ENCODE measurements at regions not wholly inside any gene's neighbourhood (a gene's known extent, or its start where the extent isn't known, plus 50 kb on each side); places are given as distances from the start of the nearest gene placed in this dataset.

DNA sequence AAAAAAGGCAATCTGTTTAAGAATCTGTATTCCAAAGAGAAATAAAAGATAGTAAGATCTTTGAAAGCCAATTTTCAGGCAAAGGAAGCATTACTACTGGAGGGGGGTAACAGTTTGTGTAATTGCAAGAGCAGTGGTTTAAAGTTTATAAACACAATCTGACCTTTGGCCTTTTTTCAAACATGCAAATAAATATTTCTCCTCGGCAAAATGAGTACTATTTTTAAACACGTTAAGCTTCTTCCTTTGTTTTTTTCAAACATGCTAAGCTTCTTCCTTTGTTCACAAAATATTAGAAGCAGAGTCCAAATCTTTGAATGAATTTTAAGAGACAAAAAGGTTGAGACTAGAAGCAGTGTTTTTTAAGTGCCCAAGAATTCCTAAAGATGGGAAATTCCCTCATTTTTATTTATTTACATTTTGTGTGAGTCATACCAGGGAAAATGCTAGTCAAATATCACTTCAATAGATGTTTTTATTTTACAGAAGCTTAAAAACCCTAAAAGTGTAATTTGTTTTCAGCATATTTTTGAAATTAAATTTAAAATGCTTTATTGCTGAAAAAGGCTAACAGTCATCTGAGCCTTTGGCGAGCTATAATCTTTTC, 229.3 kb downstream of the GPR37 start:
- no peaks in the 10 kb centered on the region for H3K36me3 ChIP-seq (replicated peaks; ENCODE audit: insufficient read depth, low read length)
- TF ChIP-seq, protein P1, sequence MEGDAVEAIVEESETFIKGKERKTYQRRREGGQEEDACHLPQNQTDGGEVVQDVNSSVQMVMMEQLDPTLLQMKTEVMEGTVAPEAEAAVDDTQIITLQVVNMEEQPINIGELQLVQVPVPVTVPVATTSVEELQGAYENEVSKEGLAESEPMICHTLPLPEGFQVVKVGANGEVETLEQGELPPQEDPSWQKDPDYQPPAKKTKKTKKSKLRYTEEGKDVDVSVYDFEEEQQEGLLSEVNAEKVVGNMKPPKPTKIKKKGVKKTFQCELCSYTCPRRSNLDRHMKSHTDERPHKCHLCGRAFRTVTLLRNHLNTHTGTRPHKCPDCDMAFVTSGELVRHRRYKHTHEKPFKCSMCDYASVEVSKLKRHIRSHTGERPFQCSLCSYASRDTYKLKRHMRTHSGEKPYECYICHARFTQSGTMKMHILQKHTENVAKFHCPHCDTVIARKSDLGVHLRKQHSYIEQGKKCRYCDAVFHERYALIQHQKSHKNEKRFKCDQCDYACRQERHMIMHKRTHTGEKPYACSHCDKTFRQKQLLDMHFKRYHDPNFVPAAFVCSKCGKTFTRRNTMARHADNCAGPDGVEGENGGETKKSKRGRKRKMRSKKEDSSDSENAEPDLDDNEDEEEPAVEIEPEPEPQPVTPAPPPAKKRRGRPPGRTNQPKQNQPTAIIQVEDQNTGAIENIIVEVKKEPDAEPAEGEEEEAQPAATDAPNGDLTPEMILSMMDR (IDR thresholded peaks at IDR 0.05; ENCODE audit: low read length) = no peak
- TF ChIP-seq EZH2phosphoT487 (IDR thresholded peaks at IDR 0.05; ENCODE audit: low read length) (no peak), EZH2 (optimal IDR thresholded peaks at IDR 0.05; ENCODE audit: low read depth, low read length) (no peak)
- H3K9me2 ChIP-seq (replicated peaks; ENCODE audit: insufficient read depth, low read length) = no peaks in the 10 kb centered on the region; the same call in 1 of the 2 replicates
- no peak overlapping the region for H3K9ac ChIP-seq (ENCODE audit: low read length)
- no peaks in the 10 kb centered on the region for H4K20me1 ChIP-seq (ENCODE audit: insufficient read depth, low read length)
- H3K4me3 ChIP-seq (ENCODE audit: low read length) = no peak overlapping the region
- no peak overlapping the region for H3K4me2 ChIP-seq (ENCODE audit: low read depth, low read length)
- no peaks in the 10 kb centered on the region for H3K4me1 ChIP-seq (ENCODE audit: low read length)
- H3K79me2 ChIP-seq (ENCODE audit: low read length) = no peaks in the 10 kb centered on the region
- no peaks in the 10 kb centered on the region for H3K9me3 ChIP-seq (replicated peaks; ENCODE audit: insufficient read depth, low read length)
- no peak overlapping the region for H3K27ac ChIP-seq (ENCODE audit: low read length)
- no peaks in the 10 kb centered on the region for H3F3A ChIP-seq (ENCODE audit: insufficient read depth, low read length)
- no peak for DNase-seq
- no peaks in the 10 kb centered on the region for H3K27me3 ChIP-seq (replicated peaks; ENCODE audit: insufficient read depth, low read length)
- H2AFZ ChIP-seq (ENCODE audit: low read length) = no peak overlapping the region

DNA sequence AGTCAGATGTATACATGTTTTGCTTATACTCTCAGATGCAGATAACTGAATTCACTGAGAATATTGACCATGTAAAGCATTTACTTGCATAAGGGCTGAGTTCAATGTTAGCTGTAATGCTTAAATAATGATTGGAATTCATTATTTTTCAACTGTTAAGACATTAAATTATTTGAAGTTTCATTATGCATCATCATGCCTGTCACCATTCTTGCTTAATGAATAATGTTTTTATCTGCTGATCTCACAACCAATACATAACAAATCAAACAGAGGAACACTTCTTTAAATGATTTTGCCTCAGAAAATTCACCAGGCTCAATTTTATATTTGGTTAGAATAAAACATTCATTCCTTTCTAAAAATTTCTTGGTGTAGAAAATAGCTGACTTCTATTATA, 233.4 kb downstream of the GPR37 start:
- Histone ChIP-seq H3K9me3 (replicated peaks; ENCODE audit: insufficient read depth, low read length) (no peaks in the 10 kb centered on the region), H3K4me3 (ENCODE audit: low read length) (no peak overlapping the region), H3K9ac (ENCODE audit: low read length) (no peak overlapping the region), H3K36me3 (replicated peaks; ENCODE audit: insufficient read depth, low read length) (no peaks in the 10 kb centered on the region), H3K79me2 (ENCODE audit: low read length) (no peaks in the 10 kb centered on the region), H3F3A (ENCODE audit: insufficient read depth, low read length) (no peaks in the 10 kb centered on the region), H3K9me2 (replicated peaks; ENCODE audit: insufficient read depth, low read length) (no peaks in the 10 kb centered on the region), H3K4me1 (ENCODE audit: low read length) (no peaks in the 10 kb centered on the region), H3K27me3 (replicated peaks; ENCODE audit: insufficient read depth, low read length) (no peaks in the 10 kb centered on the region), H3K27ac (ENCODE audit: low read length) (no peak overlapping the region), H4K20me1 (ENCODE audit: insufficient read depth, low read length) (no peaks in the 10 kb centered on the region), H2AFZ (ENCODE audit: low read length) (no peak overlapping the region), H3K4me2 (ENCODE audit: low read depth, low read length) (no peak overlapping the region)
- no peak for DNase-seq
- TF ChIP-seq, protein P1 (IDR thresholded peaks at IDR 0.05; ENCODE audit: low read length) = no peak
- TF ChIP-seq EZH2phosphoT487 (IDR thresholded peaks at IDR 0.05; ENCODE audit: low read length) (no peak), EZH2 (optimal IDR thresholded peaks at IDR 0.05; ENCODE audit: low read depth, low read length) (no peak)

DNA sequence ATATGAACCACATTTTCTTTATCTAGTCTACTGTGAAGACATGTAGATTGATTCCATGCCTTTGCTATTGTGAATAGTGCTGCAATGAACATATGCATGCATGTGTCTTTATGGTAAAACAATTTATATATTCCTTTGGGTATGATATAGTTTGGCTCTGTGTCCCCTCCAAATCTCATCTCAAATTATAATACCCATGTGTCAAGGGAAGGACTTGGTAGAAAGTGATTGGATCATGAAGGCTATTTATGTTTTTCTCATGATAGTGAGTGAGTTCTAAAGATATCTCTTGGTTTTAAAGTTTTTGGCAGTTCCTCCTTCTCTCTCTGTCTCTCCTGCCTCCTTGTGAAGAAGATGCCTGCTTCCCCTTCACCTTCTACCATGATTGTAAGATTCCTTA, 248.7 kb downstream of the GPR37 start:
- Histone ChIP-seq H3K4me1 (ENCODE audit: low read length) (no peaks in the 10 kb centered on the region), H3K79me2 (ENCODE audit: low read length) (no peaks in the 10 kb centered on the region), H4K20me1 (ENCODE audit: insufficient read depth, low read length) (no peaks in the 10 kb centered on the region), H3K9ac (ENCODE audit: low read length) (no peak overlapping the region), H3F3A (ENCODE audit: insufficient read depth, low read length) (no peaks in the 10 kb centered on the region), H3K27me3 (replicated peaks; ENCODE audit: insufficient read depth, low read length) (no peaks in the 10 kb centered on the region), H2AFZ (ENCODE audit: low read length) (no peak overlapping the region), H3K4me2 (ENCODE audit: low read depth, low read length) (no peak overlapping the region), H3K4me3 (ENCODE audit: low read length) (no peak overlapping the region), H3K27ac (ENCODE audit: low read length) (no peak overlapping the region), H3K9me3 (replicated peaks; ENCODE audit: insufficient read depth, low read length) (no peaks in the 10 kb centered on the region), H3K9me2 (replicated peaks; ENCODE audit: insufficient read depth, low read length) (no peaks in the 10 kb centered on the region), H3K36me3 (replicated peaks; ENCODE audit: insufficient read depth, low read length) (no peaks in the 10 kb centered on the region)
- TF ChIP-seq EZH2phosphoT487 (IDR thresholded peaks at IDR 0.05; ENCODE audit: low read length) (no peak), EZH2 (optimal IDR thresholded peaks at IDR 0.05; ENCODE audit: low read depth, low read length) (no peak)
- TF ChIP-seq, protein P1 (IDR thresholded peaks at IDR 0.05; ENCODE audit: low read length) = no peak
- no peak for DNase-seq

Data from MM.1S (cell line).